CD8-positive, alpha-beta memory T cell (primary cell): ENCODE measurements at regions not wholly inside any gene's neighbourhood (a gene's known extent, or its start where the extent isn't known, plus 50 kb on each side); places are given as distances from the start of the nearest gene placed in this dataset.

Experiments
- CTCF ChIA-PET: fragments of 350-600 bp; sonication (Branson Sonifier 250); formaldehyde crosslinking; loops from one replicate; lab custom pipeline; 2021; ENCODE audit warnings: antibody characterized with exemption; lab: Charles Lee
- POLR2A ChIA-PET: fragments of 350-600 bp; sonication (Branson Sonifier 250); formaldehyde crosslinking; loops from one replicate; lab custom pipeline; 2021; ENCODE audit warnings: antibody characterized with exemption; lab: Charles Lee
- DNase-seq, 5 donors: peaks; one replicate each; pipeline versions ENCODE4 v3.0.0 to v3.0.0-alpha.2; 2020 to 2022; ENCODE audit warnings: mixed read lengths in 1 of 5
- H3K27ac ChIP-seq: one replicate; pipeline ENCODE4 v1.7.0; 2013; ENCODE audit warnings: low read depth, mild to moderate bottlenecking, low read length, moderate library complexity
- H3K27me3 ChIP-seq: 2 replicates; pipeline ENCODE4 v1.7.0; 2013; ENCODE audit warnings: low read length, mild to moderate bottlenecking; ENCODE audit not compliant: insufficient read depth, poor library complexity, severe bottlenecking
- H3K36me3 ChIP-seq: 2 replicates; pipeline ENCODE4 v1.7.0; 2013; ENCODE audit warnings: mild to moderate bottlenecking, low read length, moderate library complexity; ENCODE audit not compliant: insufficient read depth
- H3K4me1 ChIP-seq: 2 replicates; pipeline ENCODE4 v1.7.0; 2013; ENCODE audit warnings: mild to moderate bottlenecking, low read length, moderate library complexity; ENCODE audit not compliant: insufficient read depth
- H3K4me3 ChIP-seq: 2 replicates; pipeline ENCODE4 v1.7.0; 2013; ENCODE audit warnings: mild to moderate bottlenecking, low read length
- H3K9me3 ChIP-seq: 2 replicates; pipeline ENCODE4 v1.7.0; 2013; ENCODE audit warnings: mild to moderate bottlenecking, low read length
- H3K27ac Mint-ChIP-seq, 8 donors: one replicate each; pipeline ENCODE4 v1.8.0; 2020 to 2021; ENCODE audit warnings: mixed read lengths in 8 of 8, mild to moderate bottlenecking in 6 of 8, inconsistent platforms in 3 of 8, moderate library complexity in 3 of 8
- H3K27me3 Mint-ChIP-seq, 2 donors: one replicate each; pipeline ENCODE4 v1.8.0; 2020 to 2021; ENCODE audit warnings: mixed read lengths in 2 of 2, mild to moderate bottlenecking in 1 of 2, moderate library complexity in 1 of 2
- H3K36me3 Mint-ChIP-seq, 3 donors: one replicate each; pipeline ENCODE4 v1.8.0; 2020 to 2021; ENCODE audit warnings: mixed read lengths in 3 of 3, inconsistent platforms in 1 of 3, mild to moderate bottlenecking in 1 of 3
- H3K4me1 Mint-ChIP-seq, 3 donors: one replicate each; pipeline ENCODE4 v1.8.0; 2020 to 2021; ENCODE audit warnings: mixed read lengths in 3 of 3, inconsistent platforms in 1 of 3, mild to moderate bottlenecking in 1 of 3
- H3K4me3 Mint-ChIP-seq, 7 donors: one replicate each; pipeline ENCODE4 v1.8.0; 2020 to 2021; ENCODE audit warnings: mixed read lengths in 7 of 7, mild to moderate bottlenecking in 6 of 7, moderate library complexity in 4 of 7, inconsistent platforms in 2 of 7
- H3K9me3 Mint-ChIP-seq, 5 donors: one replicate each; pipeline ENCODE4 v1.8.0; 2020 to 2022; ENCODE audit warnings: mixed read lengths in 5 of 5, mild to moderate bottlenecking in 3 of 5, moderate library complexity in 2 of 5, inconsistent platforms in 1 of 5

GRCh38 chrX:28273736-28274135 lies 292.5 kb upstream of the DCAF8L1 start:
- no peaks in the 10 kb centered on the region for H3K4me1 ChIP-seq
- no peaks in the 10 kb centered on the region for H3K27me3 ChIP-seq
- H3K9me3 Mint-ChIP-seq: peaks cover 0 to 2% (median 1%) of the 10 kb centered on the region in 5 donors
- POLR2A ChIA-PET: no interaction called here
- CTCF ChIA-PET: no interaction called here
- H3K9me3 ChIP-seq: no peaks in the 10 kb centered on the region
- no peaks in the 10 kb centered on the region for H3K36me3 ChIP-seq
- H3K27me3 Mint-ChIP-seq: no peaks in the 10 kb centered on the region
- no peak overlapping the region for H3K4me3 ChIP-seq
- no peak overlapping the region for H3K4me3 Mint-ChIP-seq
- H3K27ac Mint-ChIP-seq: no peak overlapping the region
- H3K27ac ChIP-seq: no peak overlapping the region
- no peaks in the 10 kb centered on the region for H3K36me3 Mint-ChIP-seq
- DNase-seq: no peak
- no peaks in the 10 kb centered on the region for H3K4me1 Mint-ChIP-seq

DNA sequence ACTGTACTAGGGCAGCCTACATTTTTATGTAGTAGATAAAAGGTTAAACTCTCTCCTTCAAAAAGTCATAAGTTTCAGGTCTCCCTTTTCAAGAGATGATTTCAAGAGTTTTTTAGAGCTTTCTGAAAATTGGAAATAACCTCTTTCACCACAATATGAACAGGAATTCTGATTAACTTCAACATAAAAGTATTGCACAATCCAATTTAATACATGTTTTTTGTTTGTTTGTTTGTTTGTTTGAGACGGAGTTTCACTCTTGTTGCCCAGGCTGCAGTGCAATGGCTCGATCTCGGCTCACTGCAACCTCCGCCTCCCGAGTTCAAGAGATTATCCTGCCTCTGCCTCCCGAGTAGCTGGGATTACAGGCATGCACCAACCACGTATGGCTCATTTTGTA lies 265.4 kb upstream of the DCAF8L1 start:
- no peaks in the 10 kb centered on the region for H3K36me3 Mint-ChIP-seq
- POLR2A ChIA-PET: no interaction called here
- Histone ChIP-seq H3K9me3 (no peaks in the 10 kb centered on the region), H3K4me1 (no peaks in the 10 kb centered on the region), H3K4me3 (no peak overlapping the region), H3K36me3 (no peaks in the 10 kb centered on the region), H3K27me3 (no peaks in the 10 kb centered on the region), H3K27ac (no peak overlapping the region)
- no peak for DNase-seq
- no peaks in the 10 kb centered on the region for H3K4me1 Mint-ChIP-seq
- no peaks in the 10 kb centered on the region for H3K27me3 Mint-ChIP-seq
- CTCF ChIA-PET: no interaction called here
- peak overlapping the region in 1 of 8 donors; percentile 47 for H3K27ac Mint-ChIP-seq
- H3K9me3 Mint-ChIP-seq: peaks cover 2 to 6% (median 2%) of the 10 kb centered on the region in 5 donors
- no peak overlapping the region for H3K4me3 Mint-ChIP-seq

DNA sequence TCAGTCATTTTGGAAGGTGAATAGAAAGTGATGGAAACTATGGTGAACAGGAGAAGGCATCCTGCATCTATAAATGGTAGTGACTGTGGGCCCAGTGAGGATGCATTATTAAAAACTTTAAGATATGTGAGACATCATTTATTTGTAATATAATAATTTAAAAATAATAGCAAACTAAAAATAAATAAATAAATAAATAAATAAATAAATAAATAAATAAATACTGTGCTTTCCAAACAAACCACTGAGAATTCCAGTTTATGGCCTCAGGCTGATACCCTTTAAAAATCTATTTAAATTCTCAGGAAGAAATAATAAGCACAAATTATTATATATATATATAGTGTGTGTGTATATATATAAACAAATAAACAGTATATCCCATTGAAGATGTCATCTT lies 248.0 kb upstream of the DCAF8L1 start:
- no peaks in the 10 kb centered on the region for H3K36me3 Mint-ChIP-seq
- no peak overlapping the region for H3K4me3 ChIP-seq
- ChIA-PET POLR2A (no interaction called here), CTCF (no interaction called here)
- no peaks in the 10 kb centered on the region for H3K27me3 Mint-ChIP-seq
- no peaks in the 10 kb centered on the region for H3K4me1 Mint-ChIP-seq
- H3K9me3 Mint-ChIP-seq: peaks cover 0 to 9% (median 3%) of the 10 kb centered on the region in 5 donors
- DNase-seq: no peak
- H3K36me3 ChIP-seq: no peaks in the 10 kb centered on the region
- H3K4me1 ChIP-seq: no peaks in the 10 kb centered on the region
- no peak overlapping the region for H3K27ac Mint-ChIP-seq
- H3K27ac ChIP-seq: no peak overlapping the region
- H3K9me3 ChIP-seq: no peaks in the 10 kb centered on the region
- no peak overlapping the region for H3K4me3 Mint-ChIP-seq
- H3K27me3 ChIP-seq: no peaks in the 10 kb centered on the region

GRCh38 chrX:28225513-28225912 lies 244.3 kb upstream of the DCAF8L1 start:
- no peaks in the 10 kb centered on the region for H3K9me3 ChIP-seq
- no peak overlapping the region for H3K4me3 ChIP-seq
- H3K27me3 ChIP-seq: no peaks in the 10 kb centered on the region
- H3K9me3 Mint-ChIP-seq: peaks cover 3 to 9% (median 4%) of the 10 kb centered on the region in 5 donors
- H3K27me3 Mint-ChIP-seq: no peaks in the 10 kb centered on the region
- no peaks in the 10 kb centered on the region for H3K36me3 ChIP-seq
- ChIA-PET POLR2A (no interaction called here), CTCF (no interaction called here)
- no peaks in the 10 kb centered on the region for H3K4me1 Mint-ChIP-seq
- H3K4me1 ChIP-seq: no peaks in the 10 kb centered on the region
- H3K4me3 Mint-ChIP-seq: no peak overlapping the region
- no peak for DNase-seq
- H3K27ac Mint-ChIP-seq: no peak overlapping the region
- H3K27ac ChIP-seq: no peak overlapping the region
- no peaks in the 10 kb centered on the region for H3K36me3 Mint-ChIP-seq

- H3K4me3 ChIP-seq: no peak overlapping the region
- peaks cover 3 to 9% (median 7%) of the 10 kb centered on the region in 5 donors for H3K9me3 Mint-ChIP-seq
- POLR2A ChIA-PET: no interaction called here
- no peaks in the 10 kb centered on the region for H3K9me3 ChIP-seq
- H3K4me3 Mint-ChIP-seq: no peak overlapping the region
- no peaks in the 10 kb centered on the region for H3K36me3 Mint-ChIP-seq
- no peaks in the 10 kb centered on the region for H3K27me3 ChIP-seq
- no peak overlapping the region for H3K27ac ChIP-seq
- DNase-seq: no peak
- no peak overlapping the region for H3K27ac Mint-ChIP-seq
- no peaks in the 10 kb centered on the region for H3K27me3 Mint-ChIP-seq
- H3K4me1 ChIP-seq: no peaks in the 10 kb centered on the region
- CTCF ChIA-PET: no interaction called here
- no peaks in the 10 kb centered on the region for H3K36me3 ChIP-seq
- no peaks in the 10 kb centered on the region for H3K4me1 Mint-ChIP-seq
Measured at GRCh38 chrX:28223991-28224390, 242.7 kb upstream of the DCAF8L1 start.

DNA sequence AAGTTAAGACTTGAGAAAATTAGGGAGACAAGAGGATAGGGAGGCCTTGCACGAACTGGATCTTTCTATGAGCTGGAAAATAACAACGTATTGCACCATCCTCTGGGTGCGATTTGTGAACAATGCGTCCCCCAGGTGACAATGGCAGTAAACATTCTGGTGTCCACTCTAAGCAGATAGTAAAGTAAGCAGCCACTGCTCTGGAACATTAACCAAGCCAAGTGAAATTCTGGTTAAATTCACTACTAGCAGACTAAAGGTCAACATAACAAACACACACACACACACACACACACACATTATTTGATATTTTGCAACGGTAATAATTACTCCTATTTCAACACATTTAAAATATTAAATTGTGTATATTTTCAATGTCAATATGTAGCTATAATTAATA lies 242.2 kb upstream of the DCAF8L1 start:
- H3K27ac Mint-ChIP-seq: no peak overlapping the region
- no peaks in the 10 kb centered on the region for H3K27me3 Mint-ChIP-seq
- Histone ChIP-seq H3K36me3 (no peaks in the 10 kb centered on the region), H3K27me3 (no peaks in the 10 kb centered on the region), H3K4me1 (no peaks in the 10 kb centered on the region), H3K9me3 (no peaks in the 10 kb centered on the region), H3K27ac (no peak overlapping the region), H3K4me3 (no peak overlapping the region)
- no peaks in the 10 kb centered on the region for H3K36me3 Mint-ChIP-seq
- H3K4me3 Mint-ChIP-seq: peak overlapping the region in 1 of 7 donors; percentile 2
- DNase-seq: no peak
- peaks cover 3 to 7% (median 6%) of the 10 kb centered on the region in 5 donors for H3K9me3 Mint-ChIP-seq
- ChIA-PET POLR2A (no interaction called here), CTCF (no interaction called here)
- H3K4me1 Mint-ChIP-seq: no peaks in the 10 kb centered on the region

DNA sequence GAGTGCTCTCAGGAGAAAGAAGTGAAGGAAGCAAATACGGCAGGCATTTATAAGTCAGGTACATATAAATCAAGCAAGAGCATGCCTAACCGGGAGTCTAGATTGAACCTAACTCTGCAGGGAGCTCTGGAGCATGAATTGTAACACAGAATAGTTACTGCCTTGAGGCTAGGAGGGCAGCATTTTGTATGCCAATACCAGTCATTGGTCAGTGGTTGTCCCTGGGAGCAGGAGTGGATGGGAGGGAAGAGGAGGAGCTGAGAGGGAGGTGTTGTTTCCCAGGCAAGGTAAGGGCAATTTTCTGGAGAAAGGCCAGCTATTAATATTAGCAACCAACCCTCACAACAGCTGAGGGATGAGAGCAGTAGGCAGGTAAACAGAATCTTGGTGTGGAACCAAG lies 224.7 kb upstream of the DCAF8L1 start:
- Histone ChIP-seq H3K27me3 (no peaks in the 10 kb centered on the region), H3K4me3 (no peak overlapping the region), H3K27ac (no peak overlapping the region), H3K36me3 (no peaks in the 10 kb centered on the region), H3K4me1 (no peaks in the 10 kb centered on the region), H3K9me3 (no peaks in the 10 kb centered on the region)
- H3K27me3 Mint-ChIP-seq: no peaks in the 10 kb centered on the region
- POLR2A ChIA-PET: no interaction called here
- CTCF ChIA-PET: no interaction called here
- H3K4me1 Mint-ChIP-seq: no peaks in the 10 kb centered on the region
- H3K9me3 Mint-ChIP-seq: peaks cover 0 to 7% (median 6%) of the 10 kb centered on the region in 5 donors
- no peaks in the 10 kb centered on the region for H3K36me3 Mint-ChIP-seq
- no peak overlapping the region for H3K27ac Mint-ChIP-seq
- no peak for DNase-seq
- H3K4me3 Mint-ChIP-seq: no peak overlapping the region

DNA sequence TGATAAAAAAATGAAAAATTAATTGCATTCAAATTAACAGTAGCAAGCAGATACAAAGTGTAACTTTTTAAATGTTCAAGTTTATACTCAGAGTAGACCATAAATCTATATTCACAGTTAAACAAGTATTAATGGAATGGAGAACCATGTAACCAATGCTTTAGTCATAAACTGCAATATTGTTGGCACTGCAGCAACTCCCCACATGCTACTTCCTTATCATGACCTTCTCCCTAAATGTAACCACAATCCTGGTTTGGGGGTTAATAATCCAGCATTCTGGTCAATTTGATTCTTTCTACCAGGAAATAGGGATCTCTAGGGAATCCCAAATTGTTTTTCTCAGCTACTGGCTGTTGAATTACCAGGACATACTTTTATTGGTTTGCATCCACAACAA lies 223.9 kb upstream of the DCAF8L1 start:
- H3K4me3 ChIP-seq: no peak overlapping the region
- Mint-ChIP-seq H3K27ac (no peak overlapping the region), H3K9me3 (peaks cover 2 to 9% (median 6%) of the 10 kb centered on the region in 5 donors), H3K36me3 (no peaks in the 10 kb centered on the region), H3K4me3 (no peak overlapping the region), H3K27me3 (no peaks in the 10 kb centered on the region), H3K4me1 (no peaks in the 10 kb centered on the region)
- no peaks in the 10 kb centered on the region for H3K9me3 ChIP-seq
- ChIA-PET CTCF (no interaction called here), POLR2A (no interaction called here)
- no peak overlapping the region for H3K27ac ChIP-seq
- H3K4me1 ChIP-seq: no peaks in the 10 kb centered on the region
- no peaks in the 10 kb centered on the region for H3K27me3 ChIP-seq
- no peak for DNase-seq
- H3K36me3 ChIP-seq: no peaks in the 10 kb centered on the region

DNA sequence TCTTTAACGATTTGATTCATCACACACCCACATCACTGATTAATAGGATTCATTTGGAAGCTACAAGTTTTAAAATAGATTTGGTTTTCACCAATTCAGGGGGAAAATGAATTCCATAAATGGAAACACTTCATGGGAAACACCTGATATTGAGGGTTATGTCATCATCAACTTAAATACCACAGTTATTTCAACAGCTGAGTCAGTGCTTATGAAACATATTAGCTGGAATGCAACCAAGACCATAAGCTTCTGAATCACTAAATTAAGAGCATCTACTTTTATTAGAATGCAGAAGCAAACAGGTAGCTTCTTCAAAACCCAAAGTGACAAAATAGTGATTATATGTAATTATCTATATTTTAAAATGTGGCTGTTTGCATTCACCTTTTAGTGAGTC lies 207.8 kb upstream of the DCAF8L1 start:
- no peaks in the 10 kb centered on the region for H3K4me1 Mint-ChIP-seq
- H3K9me3 ChIP-seq: no peaks in the 10 kb centered on the region
- H3K27me3 ChIP-seq: no peaks in the 10 kb centered on the region
- no peak overlapping the region for H3K4me3 Mint-ChIP-seq
- peaks cover 0 to 8% (median 6%) of the 10 kb centered on the region in 5 donors for H3K9me3 Mint-ChIP-seq
- H3K27ac ChIP-seq: no peak overlapping the region
- CTCF ChIA-PET: no interaction called here
- no peaks in the 10 kb centered on the region for H3K4me1 ChIP-seq
- H3K36me3 ChIP-seq: no peaks in the 10 kb centered on the region
- no peak for DNase-seq
- no peaks in the 10 kb centered on the region for H3K36me3 Mint-ChIP-seq
- H3K27ac Mint-ChIP-seq: no peak overlapping the region
- POLR2A ChIA-PET: no interaction called here
- H3K27me3 Mint-ChIP-seq: peaks cover 0 to 2% of the 10 kb centered on the region in 2 donors
- H3K4me3 ChIP-seq: no peak overlapping the region
